Spleen (tissue), 11 donors: ENCODE measurements at regions not wholly inside any gene's neighbourhood (a gene's known extent, or its start where the extent isn't known, plus 50 kb on each side); places are given as distances from the start of the nearest gene placed in this dataset.

Source experiments
- DNase-seq: peaks from one replicate; pipeline ENCODE4 v3.0.0-alpha.2; 2020
- H3K27ac ChIP-seq, 8 donors: fragments of 200-600 bp; sonication (generic) in 7 of 8; 1 replicate in 4 of 8; 2 replicates in 4 of 8; pipeline versions ENCODE4 v1.5.0 to v1.8.0; 2016 to 2021; ENCODE audit warnings: inconsistent platforms in 4 of 8, mild to moderate bottlenecking in 4 of 8, moderate library complexity in 1 of 8
- H3K27me3 ChIP-seq, 7 donors: fragments of 200-600 bp; sonication (generic) in 6 of 7; replicated peaks in 1 of 7; 1 replicate in 4 of 7; 2 replicates in 3 of 7; pipeline versions ENCODE4 v1.5.0 to v1.8.0; 2016 to 2021; ENCODE audit warnings: inconsistent platforms in 3 of 7, mild to moderate bottlenecking in 1 of 7
- H3K36me3 ChIP-seq, 6 donors: fragments of 200-600 bp; sonication (generic) in 5 of 6; 1 replicate in 4 of 6; 2 replicates in 2 of 6; pipeline versions ENCODE4 v1.5.0 to v1.8.0; 2016 to 2021; ENCODE audit warnings: inconsistent platforms in 2 of 6
- H3K4me1 ChIP-seq, 6 donors: fragments of 200-600 bp; sonication (generic) in 5 of 6; 1 replicate in 3 of 6; 2 replicates in 3 of 6; pipeline versions ENCODE4 v1.5.0 to v1.8.0; 2016 to 2021; ENCODE audit warnings: inconsistent platforms in 3 of 6
- H3K4me3 ChIP-seq, 8 donors: fragments of 200-600 bp; sonication (generic) in 7 of 8; 1 replicate in 4 of 8; 2 replicates in 4 of 8; pipeline versions ENCODE4 v1.5.0 to v1.8.0; 2016 to 2021; ENCODE audit warnings: inconsistent platforms in 4 of 8, mild to moderate bottlenecking in 4 of 8, moderate library complexity in 2 of 8
- H3K9me3 ChIP-seq, 8 donors: fragments of 200-600 bp; sonication (generic) in 7 of 8; 1 replicate in 4 of 8; 2 replicates in 4 of 8; pipeline versions ENCODE4 v1.5.0 to v1.8.0; 2016 to 2021; ENCODE audit warnings: inconsistent platforms in 4 of 8
- CTCF ChIP-seq, 11 experiments: fragments of 200-600 bp in 7 of 11; fragments of 450-650 bp in 4 of 11; sonication (generic) in 4 of 11; IDR thresholded peaks in 8 of 11; conservative IDR thresholded peaks in 3 of 11; 1 replicate in 7 of 11; 2 replicates in 4 of 11; pipeline versions ENCODE4 v1.4.0 to v1.8.0; 2016 to 2021; ENCODE audit warnings: antibody characterized with exemption in 11 of 11, inconsistent platforms in 4 of 11, mild to moderate bottlenecking in 1 of 11
- POLR2A ChIP-seq, 3 donors: fragments of 450-650 bp; IDR thresholded peaks; one replicate each; pipeline ENCODE4 v1.5.1; 2017; ENCODE audit warnings: antibody characterized with exemption in 3 of 3, mild to moderate bottlenecking in 1 of 3
- POLR2AphosphoS5 ChIP-seq, 3 donors: sonication (generic); formaldehyde crosslinking; IDR thresholded peaks; one replicate each; pipeline ENCODE4 v1.5.1; 2017; ENCODE audit warnings: antibody characterized with exemption in 3 of 3
- WGBS, 5 donors: extraction: QIAGEN DNeasy Blood & Tissue Kit in 3 of 5; methylation state at CpG; one replicate each; pipeline versions ENCODE4 v1.1.5 to v1.1.7; 2013 to 2018; 5-methylcytosine and 5-hydroxymethylcytosine counted together
- intact Hi-C: fragments of 100-400 bp; cut with DNase I; formaldehyde crosslinking; loops from one replicate; pipeline ENCODE4 v1.15.0; 2023; ENCODE audit warnings: low total_unique reads
- donor health status: healthy with polysubstance abuse.
- donor health status: DM: no; HTN: no; CAD: no; lungs with moderate emphysema.
- donor health status: DM: no; HTN: no; CAD: no.
- donor health status: Bipolar disorder and iron deficiency.
- donor health status: healthy.
- donor health status: DM: no; HTN: no; CAD: no.
- donor health status: DM: yes; HTN: yes; CAD: no.

DNA sequence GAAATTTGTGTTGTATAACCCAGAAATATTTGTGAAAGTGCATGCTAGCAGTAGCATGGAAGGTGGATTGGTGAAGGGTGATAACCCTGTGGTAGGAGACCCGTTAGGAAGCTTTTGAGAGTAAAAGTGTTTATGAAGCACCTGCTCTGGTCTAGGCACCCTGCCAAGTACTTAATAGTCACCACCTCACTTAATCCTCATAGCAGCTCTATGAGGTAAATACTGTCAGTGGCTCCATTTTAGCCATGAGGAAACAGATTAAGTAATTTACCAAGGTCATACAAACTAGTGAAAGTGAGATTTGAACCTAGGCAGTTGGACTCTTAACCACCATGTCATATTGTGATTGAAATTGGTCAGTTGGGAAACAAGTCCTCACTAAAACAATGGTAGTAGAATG, 66.8 kb downstream of the TET3 start:
- H3K4me1 ChIP-seq: peaks cover 8 to 25% (median 10%) of the 10 kb centered on the region in 6 donors
- WGBS, 5 donors: 57 to 82% (median 67%) methylated on average over 1 of the region's 1 CpG

GRCh38 chr2:74052732-74053710, 68.3 kb downstream of the TET3 start:
- no peak overlapping the region for H3K4me3 ChIP-seq
- TF ChIP-seq CTCF (IDR thresholded peaks at IDR 0.05 in 8 of 11, conservative IDR thresholded peaks at IDR 0.05 in 3 of 11) (no peak), POLR2A (IDR thresholded peaks at IDR 0.05) (no peak), POLR2AphosphoS5 (IDR thresholded peaks at IDR 0.05) (no peak)
- H3K27ac ChIP-seq: no peak overlapping the region
- peaks cover 8 to 25% (median 10%) of the 10 kb centered on the region in 6 donors for H3K4me1 ChIP-seq
- H3K9me3 ChIP-seq: no peaks in the 10 kb centered on the region
- H3K36me3 ChIP-seq: peaks cover 0 to 34% (median 8%) of the 10 kb centered on the region in 6 donors
- H3K27me3 ChIP-seq: no peaks in the 10 kb centered on the region
- 71 to 79% (median 77%) methylated on average over 8 of the region's 8 CpGs for WGBS, 5 donors
- intact Hi-C loops: no loop called here
- no peak for DNase-seq

More for the DNA sequence above, 66.8 kb downstream of the TET3 start:
- intact Hi-C loops: no loop called here
- no peak overlapping the region for H3K27ac ChIP-seq
- H3K36me3 ChIP-seq: peaks cover 0 to 40% (median 22%) of the 10 kb centered on the region in 6 donors
- no peaks in the 10 kb centered on the region for H3K27me3 ChIP-seq
- TF ChIP-seq POLR2A (IDR thresholded peaks at IDR 0.05): no peak
- TF ChIP-seq CTCF (IDR thresholded peaks at IDR 0.05 in 8 of 11, conservative IDR thresholded peaks at IDR 0.05 in 3 of 11): no peak
- no peak for TF ChIP-seq POLR2AphosphoS5 (IDR thresholded peaks at IDR 0.05)
- no peaks in the 10 kb centered on the region for H3K9me3 ChIP-seq
- no peak for DNase-seq
- no peak overlapping the region for H3K4me3 ChIP-seq

DNA sequence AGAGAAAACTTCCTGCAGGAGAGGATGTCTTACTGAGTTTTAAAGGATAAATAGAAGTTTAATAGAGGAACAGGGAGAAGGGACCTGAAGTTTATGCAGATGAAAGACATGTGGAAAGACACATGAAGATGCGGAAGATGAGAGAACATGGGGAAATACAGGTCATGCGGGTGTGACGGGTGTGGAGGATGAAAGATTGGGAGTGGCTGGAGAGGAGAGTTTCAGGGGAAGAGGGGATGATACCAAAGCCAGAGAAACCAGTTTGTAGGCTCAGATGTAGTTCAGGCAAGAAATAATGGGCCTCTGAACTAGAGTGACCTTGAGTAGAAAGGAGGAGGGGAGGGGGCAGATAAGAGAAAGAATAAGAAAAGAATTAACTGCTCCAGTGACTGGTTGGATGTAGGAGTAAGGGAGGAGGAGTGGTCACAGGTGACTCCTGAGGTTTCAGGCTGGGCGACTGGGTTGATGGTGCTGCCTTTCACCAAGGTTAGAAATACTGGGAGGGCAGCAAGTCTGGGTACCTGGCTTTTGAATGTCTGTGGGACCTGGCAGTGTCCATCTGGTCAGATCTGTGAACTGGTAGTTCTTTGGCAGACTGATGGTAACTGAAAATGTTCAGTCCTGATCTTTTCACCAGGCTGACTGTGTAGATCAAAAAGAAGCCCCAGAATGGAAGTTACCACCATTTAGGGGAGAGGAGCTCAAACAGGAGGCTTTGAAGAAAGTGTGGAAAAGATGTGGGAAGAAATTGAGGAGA, 69.4 kb downstream of the TET3 start:
- H3K27me3 ChIP-seq: no peaks in the 10 kb centered on the region
- H3K36me3 ChIP-seq: peaks cover 0 to 24% (median 3%) of the 10 kb centered on the region in 6 donors
- intact Hi-C loops: no loop called here
- H3K9me3 ChIP-seq: no peaks in the 10 kb centered on the region
- H3K27ac ChIP-seq: no peak overlapping the region
- peaks cover 8 to 25% (median 10%) of the 10 kb centered on the region in 6 donors for H3K4me1 ChIP-seq
- WGBS, 5 donors: 86 to 95% (median 92%) methylated on average over 4 of the region's 4 CpGs
- TF ChIP-seq POLR2AphosphoS5 (IDR thresholded peaks at IDR 0.05) (no peak), CTCF (IDR thresholded peaks at IDR 0.05 in 8 of 11, conservative IDR thresholded peaks at IDR 0.05 in 3 of 11) (no peak), POLR2A (IDR thresholded peaks at IDR 0.05) (no peak)
- no peak overlapping the region for H3K4me3 ChIP-seq
- DNase-seq: no peak
